Head of caudate nucleus (tissue), 42 donors: ENCODE measurements at regions not wholly inside any gene's neighbourhood (a gene's known extent, or its start where the extent isn't known, plus 50 kb on each side); places are given as distances from the start of the nearest gene placed in this dataset.

Source experiments
- DNase-seq, 42 donors: peaks; one replicate each; pipeline versions ENCODE4 v3.0.0 to v3.0.0-alpha.2; 2020 to 2021; ENCODE audit warnings: mixed read lengths in 7 of 42
- intact Hi-C: fragments of 100-400 bp; cut with DNase I; formaldehyde crosslinking; loops from one replicate; pipeline ENCODE4 v1.15.0; 2022

DNA sequence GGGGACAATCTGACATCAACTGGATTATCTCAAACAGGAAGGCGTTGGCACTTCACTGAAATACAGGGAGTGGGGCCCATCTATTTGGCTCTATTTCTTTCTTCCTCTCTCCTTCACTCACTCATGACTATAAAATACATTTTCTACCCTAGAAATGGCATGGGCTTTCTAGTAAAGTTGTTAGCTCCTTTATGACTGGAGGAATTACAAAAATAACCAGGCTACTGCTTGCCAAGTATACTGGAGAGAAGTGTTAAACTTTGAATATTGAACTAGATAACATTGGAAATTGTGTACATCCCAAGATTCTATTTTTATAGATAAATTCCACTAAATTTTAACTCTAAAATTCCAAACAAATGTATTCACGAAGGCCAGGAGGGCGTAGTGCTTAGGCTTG is 255.7 kb upstream of the SORCS1 start:
- intact Hi-C loops = no loop called here
- DNase-seq = no peak

DNA sequence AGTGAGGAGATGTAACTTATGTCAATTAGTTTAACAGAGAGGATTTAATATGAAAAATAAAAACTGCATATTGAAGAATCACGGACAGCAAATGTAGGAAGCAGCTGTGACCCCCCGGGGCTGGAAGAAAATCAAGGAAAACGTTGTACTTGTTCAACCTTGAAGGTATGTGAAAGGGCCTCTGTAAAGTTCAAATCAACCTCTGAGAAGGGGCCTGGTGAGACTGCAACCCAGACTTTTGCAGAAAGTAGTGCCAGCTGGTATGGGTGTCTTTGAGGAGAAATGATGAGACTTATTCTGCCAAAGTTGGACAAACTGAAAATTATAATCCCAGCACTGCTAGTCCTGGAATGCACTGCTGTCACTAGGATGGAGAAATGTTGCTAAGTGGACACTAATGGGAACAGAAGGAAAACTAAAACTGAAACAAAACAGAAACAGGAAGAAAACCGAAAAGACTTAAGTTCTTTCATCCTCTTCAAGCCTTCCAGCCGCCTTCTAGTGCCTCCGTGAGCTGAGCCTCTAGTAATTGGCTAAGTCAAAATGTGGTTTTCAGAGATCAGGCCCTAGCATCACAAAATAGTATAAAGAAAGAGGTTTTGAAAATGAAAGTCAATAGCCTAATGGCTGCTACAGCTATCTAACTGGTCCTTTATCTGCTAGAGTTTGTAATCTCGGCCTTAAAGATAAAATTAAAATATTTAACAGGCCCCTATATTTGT is 253.7 kb upstream of the SORCS1 start:
- DNase-seq = no peak
- intact Hi-C loops = no loop called here

DNA sequence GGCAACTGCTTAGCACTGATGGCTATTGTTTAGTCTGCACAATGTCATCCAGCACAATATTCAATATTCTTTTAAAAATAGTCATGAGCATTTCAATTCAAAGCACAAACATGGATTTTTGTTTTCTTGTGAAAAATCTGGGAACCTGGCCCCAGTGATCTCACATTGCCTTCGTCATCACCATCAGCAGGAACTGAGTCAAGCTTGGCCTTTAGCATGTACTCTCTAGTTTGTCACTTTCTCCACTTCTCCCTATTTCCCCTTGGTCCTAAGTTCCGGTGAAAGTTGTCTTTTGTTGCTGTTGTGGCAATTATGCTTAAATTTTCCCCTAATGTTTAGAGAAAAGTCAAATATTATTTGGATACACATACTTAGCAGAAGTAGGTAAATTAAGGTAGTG is 252.9 kb upstream of the SORCS1 start:
- intact Hi-C loops = no loop called here

DNA sequence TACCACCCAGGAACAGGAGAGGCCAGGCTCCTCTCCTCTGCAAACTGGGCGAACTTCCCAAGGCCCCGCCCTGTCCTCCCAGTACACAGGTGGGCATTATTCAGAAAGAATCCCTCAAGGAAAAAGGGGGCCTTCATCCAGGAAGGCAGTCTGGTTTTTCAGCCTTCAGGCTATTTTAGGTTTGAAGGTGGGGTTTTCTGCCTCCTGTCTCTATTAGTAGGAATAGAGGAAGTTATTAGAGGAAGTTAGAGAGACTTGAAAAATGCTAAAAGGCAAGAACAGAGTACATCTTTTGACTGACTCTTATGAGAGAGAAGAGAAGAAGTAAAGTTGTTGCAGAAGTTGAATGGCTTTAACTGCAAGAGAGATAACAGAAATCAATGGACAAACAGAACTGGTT is 250.9 kb upstream of the SORCS1 start:
- no peak for DNase-seq
- intact Hi-C loops = no loop called here

More for the DNA sequence above, 252.9 kb upstream of the SORCS1 start:
- no peak for DNase-seq

DNA sequence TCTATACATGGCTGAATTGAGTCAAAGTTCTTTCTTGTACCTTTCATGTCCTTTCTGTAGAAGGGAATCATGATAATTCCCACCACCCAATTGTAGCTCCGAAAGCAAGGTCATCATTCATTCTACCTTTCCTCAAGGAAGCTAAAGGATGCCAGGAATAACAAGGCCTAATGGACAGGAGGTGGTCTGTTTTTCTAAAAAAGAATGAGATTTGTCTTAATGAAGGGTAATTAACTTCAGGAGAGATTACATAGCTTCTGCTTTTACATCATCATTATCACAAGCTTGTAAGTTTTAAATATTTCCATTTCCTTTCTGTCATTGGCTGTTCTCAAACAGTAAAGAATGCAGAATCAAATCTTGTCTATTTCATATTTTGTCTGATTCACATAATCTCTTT is 249.5 kb upstream of the SORCS1 start:
- no peak for DNase-seq
- intact Hi-C loops = no loop called here

DNA sequence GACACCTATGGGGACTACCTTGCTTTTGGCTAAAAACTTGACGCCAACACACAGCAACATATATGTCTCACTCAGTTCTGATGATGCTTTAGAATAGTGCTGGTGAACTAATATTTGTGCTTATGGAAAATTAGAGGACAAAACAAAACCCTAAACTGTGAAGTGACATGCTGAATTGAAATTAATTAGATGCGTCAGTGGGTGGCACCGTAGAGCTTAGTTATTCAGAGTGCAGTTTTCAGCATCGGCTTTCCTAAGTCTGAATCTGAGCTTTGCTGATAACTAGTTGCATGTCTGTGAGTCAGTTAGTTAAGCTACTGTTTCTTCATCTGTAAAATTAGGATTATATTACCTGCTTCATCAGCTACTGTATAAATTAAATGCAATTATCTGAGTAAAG is 245.0 kb upstream of the SORCS1 start:
- intact Hi-C loops = no loop called here
- peak in 25 of 42 donors; percentile 6 to 73 (median 36) for DNase-seq

DNA sequence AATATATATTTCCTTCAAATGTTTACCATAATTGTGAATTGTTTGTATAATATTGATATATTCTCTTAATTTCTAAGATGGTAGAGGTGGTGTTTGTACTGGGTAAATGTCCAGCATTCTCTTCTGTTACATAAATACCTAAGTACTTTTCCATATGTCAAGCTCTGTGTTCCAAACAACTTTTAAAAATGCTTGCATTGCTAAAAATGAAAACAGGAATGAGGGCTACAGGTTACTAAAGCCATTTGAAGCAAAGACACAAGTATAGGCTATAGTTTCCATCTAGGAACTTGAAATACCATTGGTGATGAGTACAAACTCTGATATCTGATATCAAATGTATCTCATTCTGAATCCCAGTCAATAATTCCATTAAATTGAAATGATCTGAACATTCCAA is 233.6 kb upstream of the SORCS1 start:
- intact Hi-C loops = no loop called here
- DNase-seq = no peak

DNA sequence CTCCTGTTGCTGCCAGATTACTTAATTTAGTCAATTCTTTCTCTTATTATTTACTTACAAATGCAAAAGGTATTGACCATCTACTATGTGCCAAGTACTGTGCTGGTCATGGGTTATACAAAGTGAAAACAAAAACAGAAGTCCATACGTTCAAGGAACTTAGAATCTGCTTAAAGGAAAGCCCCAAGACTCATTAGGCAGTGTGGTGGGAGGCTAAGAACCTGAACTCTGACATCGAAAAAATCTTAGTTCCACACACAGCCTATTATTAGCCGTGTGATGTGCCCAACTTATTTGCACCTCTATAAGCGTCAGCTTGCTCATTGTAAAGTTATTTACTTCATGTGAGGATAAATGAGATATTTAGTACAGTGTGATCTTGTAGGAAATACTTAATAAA is 227.4 kb upstream of the SORCS1 start:
- DNase-seq = no peak
- intact Hi-C loops = no loop called here

DNA sequence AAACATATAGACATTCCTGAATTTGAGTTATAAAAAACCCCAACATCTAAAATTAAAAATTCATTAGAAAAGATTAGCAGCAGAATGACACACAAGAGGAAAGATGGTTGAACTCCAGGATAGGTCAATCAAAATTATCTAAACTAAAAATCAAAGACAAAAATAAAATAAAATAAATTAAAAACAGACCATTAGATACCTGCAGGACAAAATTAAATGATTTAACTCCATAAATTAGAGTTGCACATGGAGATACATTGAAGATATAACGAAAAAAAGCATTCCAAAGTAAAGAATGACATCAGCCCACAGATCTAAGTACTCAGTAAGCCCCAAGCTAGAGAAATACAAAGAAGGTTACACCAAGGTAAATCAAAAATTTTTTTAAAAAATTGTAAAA is 226.1 kb upstream of the SORCS1 start:
- DNase-seq = no peak
- intact Hi-C loops = no loop called here

DNA sequence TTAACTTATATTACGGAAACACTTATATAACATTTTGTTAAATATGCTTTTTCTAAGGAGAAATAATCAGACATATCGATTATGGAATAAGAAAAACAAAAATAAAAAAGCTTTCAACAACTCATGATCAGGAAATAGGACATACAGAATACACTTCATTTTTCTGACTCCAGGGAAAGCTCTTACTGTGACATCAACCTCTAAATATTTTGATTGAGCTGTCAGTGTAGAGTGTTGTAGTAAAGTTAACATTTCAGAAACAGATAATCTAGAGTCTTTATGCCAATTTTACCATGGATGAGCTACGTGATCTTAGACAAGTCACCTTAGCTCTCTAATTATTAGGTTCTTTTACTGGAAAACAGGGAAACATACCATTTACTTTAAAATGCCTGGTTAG is 218.9 kb upstream of the SORCS1 start:
- intact Hi-C loops = no loop called here
- DNase-seq = no peak

DNA sequence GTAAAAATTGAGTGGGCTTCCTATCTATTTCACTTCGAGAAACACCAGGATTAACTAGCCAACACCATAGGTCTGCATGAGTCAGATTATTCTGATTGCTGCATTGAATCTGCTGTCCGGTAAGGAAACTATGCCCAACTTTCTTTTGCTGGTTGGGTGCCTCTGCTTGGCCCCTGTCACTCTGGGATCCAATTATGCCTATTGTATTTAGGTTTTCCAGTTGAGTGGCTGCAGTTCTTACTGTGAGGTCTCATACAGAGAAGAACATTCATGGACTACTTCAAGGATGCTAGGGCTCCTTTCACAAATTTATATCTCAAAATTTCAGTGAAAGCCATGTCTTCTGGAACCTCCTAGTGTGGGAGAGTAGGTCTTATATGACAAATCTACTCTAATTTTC is 215.1 kb upstream of the SORCS1 start:
- intact Hi-C loops = no loop called here
- DNase-seq = no peak

DNA sequence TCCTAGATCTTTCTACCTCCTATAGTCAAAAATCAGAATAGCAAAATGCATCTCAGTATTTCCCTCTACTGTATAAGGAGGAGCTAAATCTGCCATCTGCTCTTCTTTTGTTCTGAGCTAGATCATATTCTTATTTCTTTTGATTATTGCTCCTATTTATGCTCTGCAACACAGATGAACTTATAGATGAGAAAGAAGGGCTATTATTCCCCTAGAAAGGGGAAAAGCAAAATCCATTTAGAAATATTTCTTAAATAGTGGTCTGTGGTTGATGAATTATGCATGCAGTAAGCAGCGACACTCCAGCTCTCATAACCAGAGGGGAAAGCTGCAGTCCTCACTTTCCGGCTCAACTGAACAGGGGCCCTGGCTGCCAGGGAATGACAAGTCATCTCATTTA is 207.3 kb upstream of the SORCS1 start:
- intact Hi-C loops = no loop called here

DNA sequence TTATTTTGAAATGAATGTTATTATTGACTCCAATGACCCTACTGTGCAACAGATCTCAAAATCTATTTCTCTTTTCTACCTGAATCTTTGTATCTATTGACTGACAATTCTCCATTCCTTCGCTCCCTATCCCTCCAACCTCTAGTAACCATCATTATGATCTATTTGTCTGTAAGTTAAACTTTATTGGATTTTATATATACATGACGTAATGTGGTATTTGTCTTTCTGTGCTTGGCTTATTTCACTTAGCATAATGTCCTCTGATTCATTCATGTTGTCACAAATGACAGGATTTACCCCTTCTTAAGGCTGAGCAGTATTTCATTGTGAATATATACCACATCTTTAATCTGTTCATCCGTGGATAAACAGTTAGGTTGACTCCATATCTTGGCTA is 200.4 kb upstream of the SORCS1 start:
- intact Hi-C loops = no loop called here
- DNase-seq = no peak

More for the DNA sequence above, 207.3 kb upstream of the SORCS1 start:
- no peak for DNase-seq

DNA sequence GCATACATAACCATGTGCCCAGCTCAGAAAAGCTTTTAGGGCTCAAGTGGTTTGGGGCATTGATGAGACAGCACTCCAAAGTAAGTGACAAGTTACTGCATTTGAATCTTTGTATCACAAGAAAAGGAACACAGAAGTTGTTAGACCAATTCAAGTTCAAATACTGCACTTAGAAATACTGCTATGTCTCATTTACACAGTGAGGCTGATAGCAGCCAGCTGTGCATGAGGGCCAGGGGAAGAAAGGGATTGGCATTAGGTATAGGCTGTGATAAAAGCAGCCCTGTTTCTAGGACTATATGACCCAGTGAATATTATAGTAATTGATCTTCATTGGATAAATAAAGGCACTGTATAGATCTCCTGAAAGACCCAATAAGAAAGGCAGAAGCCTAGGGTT is 197.8 kb upstream of the SORCS1 start:
- DNase-seq = no peak
- intact Hi-C loops = no loop called here

DNA sequence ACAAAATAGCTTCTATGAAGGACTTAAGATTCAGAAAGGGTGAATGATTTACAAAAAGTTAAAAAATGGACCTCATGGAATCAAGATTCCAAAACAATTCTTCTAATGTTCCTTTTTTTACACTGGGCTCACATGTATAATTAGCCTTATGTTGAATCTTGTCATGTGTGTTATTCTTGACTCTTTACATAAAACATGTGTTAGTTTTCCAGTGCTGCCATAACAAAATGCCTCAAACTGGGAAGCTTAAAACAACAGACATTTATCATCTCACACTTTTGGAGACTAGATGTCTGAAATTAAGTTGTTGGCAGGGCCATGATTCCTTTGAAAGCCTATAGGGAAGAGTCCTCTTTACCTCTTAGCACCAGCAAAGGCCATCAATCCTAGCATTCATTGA is 192.5 kb upstream of the SORCS1 start:
- DNase-seq = no peak
- intact Hi-C loops = no loop called here

DNA sequence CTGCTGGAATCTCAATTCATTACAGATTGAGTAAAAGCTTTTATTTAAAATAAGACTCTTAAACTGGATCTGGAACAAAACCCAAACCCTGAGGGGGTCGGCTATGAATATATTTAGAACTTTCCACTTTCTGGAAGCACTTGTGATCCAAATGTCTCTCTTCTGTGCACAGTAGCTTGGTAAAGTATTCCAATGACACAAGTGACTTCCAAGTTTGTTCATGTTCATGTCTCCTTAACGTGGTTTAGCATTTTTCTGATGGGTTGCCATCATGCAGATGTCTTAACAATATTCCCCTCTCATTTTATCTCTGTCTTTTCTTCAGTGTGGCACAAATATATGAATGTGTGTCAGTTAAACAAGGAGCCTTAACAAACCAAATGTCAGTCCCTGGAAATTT is 191.9 kb upstream of the SORCS1 start:
- intact Hi-C loops = no loop called here

DNA sequence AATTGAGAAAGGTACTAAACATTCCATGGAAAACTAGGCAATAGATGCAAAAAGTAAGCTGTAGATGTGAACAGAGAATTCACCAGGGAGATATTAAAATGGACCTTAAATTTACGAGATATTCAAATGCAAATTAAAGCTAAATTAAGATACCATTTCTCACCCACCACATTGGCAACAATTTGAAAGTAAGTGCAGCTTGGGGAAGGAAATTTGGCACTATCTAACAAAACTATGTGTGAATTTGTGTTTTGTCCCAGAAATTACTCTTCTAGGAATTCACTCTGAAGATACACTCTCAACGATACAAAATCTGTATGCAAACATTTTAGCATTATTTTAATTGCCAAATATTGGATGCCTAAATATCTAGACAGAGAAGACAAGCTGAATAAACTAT is 178.2 kb upstream of the SORCS1 start:
- DNase-seq = no peak
- intact Hi-C loops = no loop called here

More for the DNA sequence above, 191.9 kb upstream of the SORCS1 start:
- no peak for DNase-seq

DNA sequence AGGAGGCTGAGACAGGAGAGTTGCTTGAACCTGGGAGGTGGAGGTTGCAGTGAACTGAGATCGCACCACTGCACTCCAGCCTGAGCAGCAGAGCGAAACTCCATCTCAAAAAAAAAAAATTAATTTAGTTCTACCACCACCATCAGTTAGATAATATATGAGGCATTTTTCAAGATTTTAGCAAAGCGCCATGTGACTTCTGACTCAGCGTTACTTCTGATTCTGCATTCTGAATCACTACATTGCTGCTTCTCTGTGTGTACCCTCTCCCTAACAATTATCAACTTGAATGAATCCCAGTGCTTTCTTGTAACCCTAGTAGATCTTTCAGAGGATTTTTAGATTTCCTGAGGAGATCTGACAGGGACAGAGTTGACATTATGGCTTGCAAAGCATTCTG is 176.8 kb upstream of the SORCS1 start:
- peak in 1 of 42 donors; percentile 1 for DNase-seq
- intact Hi-C loops = no loop called here

DNA sequence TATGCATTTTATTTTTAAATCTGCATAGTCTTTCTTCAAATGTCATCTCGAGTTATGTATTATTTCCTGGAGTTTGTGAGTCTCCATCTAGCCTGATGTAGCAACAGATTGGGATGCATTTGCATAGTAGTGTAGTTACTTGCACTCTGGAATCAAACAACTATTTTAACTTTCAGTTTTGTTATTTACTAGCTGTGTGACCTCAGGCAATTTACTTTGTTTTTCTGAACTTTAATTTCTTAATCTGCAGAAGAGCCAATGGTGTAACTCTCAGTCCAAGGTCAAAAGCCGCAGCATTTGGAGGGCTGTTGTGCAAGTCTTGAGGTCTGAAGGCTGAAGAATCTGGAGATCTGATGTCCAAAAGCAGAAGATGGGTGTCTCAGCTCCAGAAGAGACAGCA is 175.8 kb upstream of the SORCS1 start:
- DNase-seq = no peak

DNA sequence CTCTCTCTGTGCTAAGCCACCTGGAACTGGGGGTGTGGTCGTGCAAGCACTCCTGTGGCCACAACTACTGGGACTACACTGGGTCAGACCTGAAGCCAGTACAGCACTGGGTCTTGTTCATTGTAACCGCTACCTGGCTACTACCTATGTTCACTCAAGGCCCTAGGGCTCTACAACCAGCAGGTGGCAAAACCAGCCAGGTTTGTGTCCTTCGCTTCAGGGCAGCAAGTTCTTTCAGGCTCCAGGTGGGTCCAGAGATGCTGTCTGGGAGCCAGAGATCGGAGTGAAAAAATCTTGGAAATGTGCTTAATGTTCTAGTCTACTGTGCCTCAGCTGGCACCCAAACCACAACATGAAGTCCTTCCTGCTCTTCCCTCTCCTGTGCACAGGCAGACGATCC is 171.6 kb upstream of the SORCS1 start:
- intact Hi-C loops = no loop called here

More for the DNA sequence above, 175.8 kb upstream of the SORCS1 start:
- intact Hi-C loops = no loop called here

DNA sequence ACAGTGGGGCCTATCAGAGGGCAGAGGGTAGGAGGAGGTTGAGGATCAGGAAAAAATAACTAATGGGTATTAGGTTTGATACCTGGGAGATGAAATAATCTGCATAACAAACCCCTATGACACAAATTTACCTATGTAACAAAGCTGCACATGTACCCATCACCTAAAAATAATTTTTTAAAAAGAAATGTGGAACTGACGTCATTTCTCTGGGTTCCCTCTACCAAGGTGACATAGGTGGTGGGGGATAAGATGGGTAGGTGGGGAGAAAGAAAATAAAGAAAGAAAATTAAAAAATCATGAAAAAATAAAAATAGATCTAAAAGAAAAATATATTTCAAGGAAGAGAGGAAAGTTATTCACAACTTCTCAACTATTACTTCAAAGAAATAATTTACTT is 153.1 kb upstream of the SORCS1 start:
- DNase-seq = no peak
- intact Hi-C loops = no loop called here

More for the DNA sequence above, 171.6 kb upstream of the SORCS1 start:
- DNase-seq = no peak

DNA sequence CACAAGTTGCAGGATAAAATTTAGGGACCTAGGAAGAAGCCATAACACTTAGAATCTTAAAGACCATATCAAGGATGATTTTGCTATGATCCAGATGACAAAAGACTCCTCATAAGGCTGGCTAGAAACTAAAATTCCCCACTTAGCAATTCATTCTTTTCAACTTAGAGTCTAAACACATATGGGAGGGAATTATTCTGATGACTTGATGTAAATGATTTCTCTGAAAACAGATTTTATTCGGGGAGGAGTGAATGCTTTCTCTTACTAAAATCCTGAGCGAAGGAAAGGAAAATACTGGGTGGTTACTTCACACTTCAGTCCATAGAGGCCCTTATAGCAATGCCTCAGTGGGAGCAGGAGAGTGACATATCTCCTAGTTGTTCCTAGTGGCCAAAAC is 138.7 kb upstream of the SORCS1 start:
- intact Hi-C loops = no loop called here

More for the DNA sequence above, 138.7 kb upstream of the SORCS1 start:
- DNase-seq = no peak
